ENCODE measurements at regions not wholly inside any gene's neighbourhood (a gene's known extent, or its start where the extent isn't known, plus 50 kb on each side); places are given as distances from the start of the nearest gene placed in this dataset.

DNA sequence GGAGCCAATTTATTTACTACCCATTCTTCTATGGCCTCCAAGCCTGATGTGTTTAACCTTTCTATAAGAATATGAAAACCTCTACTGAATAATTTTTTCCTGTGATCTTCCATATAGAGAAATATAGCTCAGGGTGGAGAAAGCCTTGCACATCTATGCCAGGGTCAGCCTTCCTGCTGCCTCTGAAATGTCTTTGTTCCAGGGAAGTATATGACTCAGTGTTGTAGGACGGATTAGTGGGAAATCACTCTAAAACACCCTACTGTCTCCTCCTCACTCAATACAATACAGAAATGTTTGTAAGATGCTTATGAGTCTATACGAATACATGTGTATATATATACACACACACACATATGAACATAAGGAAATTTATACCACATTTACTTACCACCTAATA is 1044.9 kb downstream of the BRINP3 start:
- DNase-seq (no peak), ATAC-seq (ENCODE audit: insufficient read depth, low FRiP score) (no peak)
- no peaks in the 10 kb centered on the region for H3K4me1 ChIP-seq (ENCODE audit: control insufficient read depth in 5 of 5, insufficient read depth in 5 of 5, low read length in 5 of 5)
- WGBS, 2 donors, result 77 to 91% methylated on average over 2 of the region's 2 CpGs
- no peak overlapping the region for H3K27ac ChIP-seq (ENCODE audit: low read depth in 1 of 2, low read length in 1 of 2)
- H3K36me3 ChIP-seq (ENCODE audit: control insufficient read depth in 4 of 4, insufficient read depth in 4 of 4, low read length in 4 of 4), result no peaks in the 10 kb centered on the region
- H3K9ac ChIP-seq (ENCODE audit: insufficient read depth in 1 of 2, low read length in 2 of 2), result no peak overlapping the region
- H3K27me3 ChIP-seq (ENCODE audit: control insufficient read depth in 3 of 3, insufficient read depth in 3 of 3, low read length in 2 of 3), result no peaks in the 10 kb centered on the region
- no peaks in the 10 kb centered on the region for H3K9me3 ChIP-seq (ENCODE audit: control insufficient read depth in 4 of 4, insufficient read depth in 3 of 4, low read length in 3 of 4)
- H3K4me3 ChIP-seq, result no peak overlapping the region
- TF ChIP-seq, protein P1, sequence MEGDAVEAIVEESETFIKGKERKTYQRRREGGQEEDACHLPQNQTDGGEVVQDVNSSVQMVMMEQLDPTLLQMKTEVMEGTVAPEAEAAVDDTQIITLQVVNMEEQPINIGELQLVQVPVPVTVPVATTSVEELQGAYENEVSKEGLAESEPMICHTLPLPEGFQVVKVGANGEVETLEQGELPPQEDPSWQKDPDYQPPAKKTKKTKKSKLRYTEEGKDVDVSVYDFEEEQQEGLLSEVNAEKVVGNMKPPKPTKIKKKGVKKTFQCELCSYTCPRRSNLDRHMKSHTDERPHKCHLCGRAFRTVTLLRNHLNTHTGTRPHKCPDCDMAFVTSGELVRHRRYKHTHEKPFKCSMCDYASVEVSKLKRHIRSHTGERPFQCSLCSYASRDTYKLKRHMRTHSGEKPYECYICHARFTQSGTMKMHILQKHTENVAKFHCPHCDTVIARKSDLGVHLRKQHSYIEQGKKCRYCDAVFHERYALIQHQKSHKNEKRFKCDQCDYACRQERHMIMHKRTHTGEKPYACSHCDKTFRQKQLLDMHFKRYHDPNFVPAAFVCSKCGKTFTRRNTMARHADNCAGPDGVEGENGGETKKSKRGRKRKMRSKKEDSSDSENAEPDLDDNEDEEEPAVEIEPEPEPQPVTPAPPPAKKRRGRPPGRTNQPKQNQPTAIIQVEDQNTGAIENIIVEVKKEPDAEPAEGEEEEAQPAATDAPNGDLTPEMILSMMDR (IDR thresholded peaks at IDR 0.05; ENCODE audit: control extremely low read depth, extremely low read depth), result no peak

DNA sequence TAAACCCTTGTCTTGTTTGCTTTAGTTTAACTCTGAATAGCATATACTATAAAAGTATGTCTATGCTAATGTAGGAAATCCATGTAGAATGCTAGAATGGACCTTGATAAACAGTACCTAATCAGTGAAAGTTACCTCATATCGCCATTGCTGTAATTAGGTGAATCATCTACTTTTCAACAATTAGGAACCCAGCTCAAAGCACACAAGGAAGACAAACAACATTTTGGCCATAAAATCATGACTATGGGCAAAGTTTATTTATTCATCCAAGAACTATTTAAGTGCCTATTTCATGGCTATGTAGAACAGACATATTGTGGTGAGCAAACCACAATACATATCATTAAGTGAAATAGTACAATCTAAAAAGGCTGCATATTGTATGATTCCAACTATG is 1043.2 kb downstream of the BRINP3 start:
- Histone ChIP-seq H3K9me3 (ENCODE audit: control insufficient read depth in 4 of 4, insufficient read depth in 3 of 4, low read length in 3 of 4) (no peaks in the 10 kb centered on the region), H3K4me1 (ENCODE audit: control insufficient read depth in 5 of 5, insufficient read depth in 5 of 5, low read length in 5 of 5) (no peaks in the 10 kb centered on the region), H3K9ac (ENCODE audit: insufficient read depth in 1 of 2, low read length in 2 of 2) (no peak overlapping the region), H3K4me3 (no peak overlapping the region), H3K27me3 (ENCODE audit: control insufficient read depth in 3 of 3, insufficient read depth in 3 of 3, low read length in 2 of 3) (no peaks in the 10 kb centered on the region), H3K27ac (ENCODE audit: low read depth in 1 of 2, low read length in 1 of 2) (no peak overlapping the region), H3K36me3 (ENCODE audit: control insufficient read depth in 4 of 4, insufficient read depth in 4 of 4, low read length in 4 of 4) (no peaks in the 10 kb centered on the region)
- no peak for ATAC-seq (ENCODE audit: insufficient read depth, low FRiP score)
- TF ChIP-seq, protein P1 (IDR thresholded peaks at IDR 0.05; ENCODE audit: control extremely low read depth, extremely low read depth), result no peak
- 88 to 93% methylated on average over 1 of the region's 1 CpG for WGBS, 2 donors
- DNase-seq, result no peak

DNA sequence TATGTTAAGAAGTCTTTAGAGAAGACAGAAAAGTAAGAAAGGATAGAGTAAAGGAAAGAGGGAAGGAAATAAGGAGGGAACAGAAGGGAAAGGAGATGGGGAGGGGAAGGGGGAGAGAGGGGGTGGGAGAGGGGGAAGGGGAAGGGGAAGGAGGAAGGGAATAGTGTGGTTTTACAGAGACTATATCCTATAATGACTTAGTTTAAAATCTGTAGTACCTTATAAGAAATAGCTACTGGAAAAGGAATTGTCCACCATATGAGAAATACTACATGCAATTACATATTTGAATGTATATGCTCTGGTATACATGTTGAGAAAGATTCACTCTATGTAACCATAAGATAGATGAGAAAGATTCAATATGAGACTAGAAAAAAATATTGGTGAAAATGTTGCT is 1042.3 kb downstream of the BRINP3 start:
- Histone ChIP-seq H3K9ac (ENCODE audit: insufficient read depth in 1 of 2, low read length in 2 of 2) (no peak overlapping the region), H3K36me3 (ENCODE audit: control insufficient read depth in 4 of 4, insufficient read depth in 4 of 4, low read length in 4 of 4) (no peaks in the 10 kb centered on the region), H3K27me3 (ENCODE audit: control insufficient read depth in 3 of 3, insufficient read depth in 3 of 3, low read length in 2 of 3) (no peaks in the 10 kb centered on the region), H3K4me1 (ENCODE audit: control insufficient read depth in 5 of 5, insufficient read depth in 5 of 5, low read length in 5 of 5) (no peaks in the 10 kb centered on the region), H3K9me3 (ENCODE audit: control insufficient read depth in 4 of 4, insufficient read depth in 3 of 4, low read length in 3 of 4) (no peaks in the 10 kb centered on the region), H3K27ac (ENCODE audit: low read depth in 1 of 2, low read length in 1 of 2) (no peak overlapping the region), H3K4me3 (no peak overlapping the region)
- ATAC-seq (ENCODE audit: insufficient read depth, low FRiP score) (no peak), DNase-seq (no peak)
- TF ChIP-seq, protein P1 (IDR thresholded peaks at IDR 0.05; ENCODE audit: control extremely low read depth, extremely low read depth), result no peak

DNA sequence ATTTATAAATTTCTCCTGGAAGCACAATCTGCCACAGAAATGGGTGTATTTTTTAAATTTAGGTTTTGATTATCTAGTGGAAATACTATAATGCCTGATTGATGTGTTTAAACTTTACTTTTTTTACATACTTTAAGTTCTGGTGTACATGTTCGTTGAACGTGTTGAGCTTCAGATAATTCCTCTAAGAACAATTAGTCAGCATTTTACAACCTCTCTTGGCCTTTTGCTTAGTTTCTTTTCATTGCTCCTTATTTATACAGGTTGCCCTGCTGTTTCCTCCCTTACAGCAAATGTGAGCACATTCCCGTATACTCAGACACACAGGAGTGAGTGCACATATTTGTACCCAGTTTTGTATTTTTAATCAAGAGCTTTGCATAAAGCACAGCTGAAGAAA is 1038.9 kb downstream of the BRINP3 start:
- no peaks in the 10 kb centered on the region for H3K27me3 ChIP-seq (ENCODE audit: control insufficient read depth in 3 of 3, insufficient read depth in 3 of 3, low read length in 2 of 3)
- TF ChIP-seq, protein P1 (IDR thresholded peaks at IDR 0.05; ENCODE audit: control extremely low read depth, extremely low read depth), result no peak

More for the DNA sequence above, 1038.9 kb downstream of the BRINP3 start:
- Histone ChIP-seq H3K9ac (ENCODE audit: insufficient read depth in 1 of 2, low read length in 2 of 2) (no peak overlapping the region), H3K36me3 (ENCODE audit: control insufficient read depth in 4 of 4, insufficient read depth in 4 of 4, low read length in 4 of 4) (no peaks in the 10 kb centered on the region), H3K4me3 (no peak overlapping the region), H3K9me3 (ENCODE audit: control insufficient read depth in 4 of 4, insufficient read depth in 3 of 4, low read length in 3 of 4) (no peaks in the 10 kb centered on the region), H3K4me1 (ENCODE audit: control insufficient read depth in 5 of 5, insufficient read depth in 5 of 5, low read length in 5 of 5) (no peaks in the 10 kb centered on the region), H3K27ac (ENCODE audit: low read depth in 1 of 2, low read length in 1 of 2) (no peak overlapping the region)
- 30 to 31% methylated on average over 3 of the region's 3 CpGs for WGBS, 2 donors
- ATAC-seq (ENCODE audit: insufficient read depth, low FRiP score), result no peak
- DNase-seq, result no peak
